HEK293T (cell line): ENCODE measurements at regions not wholly inside any gene's neighbourhood (a gene's known extent, or its start where the extent isn't known, plus 50 kb on each side); places are given as distances from the start of the nearest gene placed in this dataset.

ENCODE experiments used
- ARNT ChIP-seq: fragments of 450-650 bp; IDR thresholded peaks from 2 replicates; pipeline ENCODE4 v1.6.1; 2017; ENCODE audit warnings: mild to moderate bottlenecking
- BHLHE40 ChIP-seq: fragments of 450-650 bp; IDR thresholded peaks from 2 replicates; pipeline ENCODE4 v1.6.1; 2016; ENCODE audit warnings: mild to moderate bottlenecking, moderate library complexity, borderline replicate concordance
- CTBP1 ChIP-seq: fragments of 450-650 bp; IDR thresholded peaks from 2 replicates; pipeline ENCODE4 v1.6.1; 2016; ENCODE audit warnings: borderline replicate concordance
- FOXK2 ChIP-seq: fragments of 450-650 bp; IDR thresholded peaks from 2 replicates; pipeline ENCODE4 v1.6.1; 2016; ENCODE audit warnings: mild to moderate bottlenecking
- FOXM1 ChIP-seq: fragments of 450-650 bp; IDR thresholded peaks from 2 replicates; pipeline ENCODE4 v1.6.1; 2017; ENCODE audit warnings: mild to moderate bottlenecking, borderline replicate concordance
- HDGF ChIP-seq: fragments of 450-650 bp; IDR thresholded peaks from 2 replicates; pipeline ENCODE4 v1.6.1; 2017; ENCODE audit warnings: antibody characterized with exemption, borderline replicate concordance
- L3MBTL2 ChIP-seq: fragments of 450-650 bp; conservative IDR thresholded peaks from 2 replicates; pipeline ENCODE4 v1.6.1; 2016; ENCODE audit warnings: mild to moderate bottlenecking
- SP1 ChIP-seq: fragments of 450-650 bp; IDR thresholded peaks from 2 replicates; pipeline ENCODE4 v1.6.1; 2017
- SUZ12 ChIP-seq: fragments of 450-650 bp; IDR thresholded peaks from 2 replicates; pipeline ENCODE4 v1.6.1; 2016; ENCODE audit warnings: mild to moderate bottlenecking
- TARDBP ChIP-seq: fragments of 450-650 bp; IDR thresholded peaks from 2 replicates; pipeline ENCODE4 v1.6.1; 2016
- ZNF384 ChIP-seq: fragments of 450-650 bp; IDR thresholded peaks from 2 replicates; pipeline ENCODE4 v1.6.1; 2016
- TF ChIP-seq, protein P1 (sequence below): fragments of 450-650 bp; IDR thresholded peaks from 2 replicates; pipeline ENCODE4 v1.6.1; 2016

- TF ChIP-seq ZNF384 (no peak), TARDBP (no peak), ARNT (no peak), BHLHE40 (no peak), FOXM1 (no peak), SP1 (no peak), FOXK2 (no peak), HDGF (no peak), CTBP1 (no peak), SUZ12 (no peak), L3MBTL2 (no peak)
- TF ChIP-seq, protein P1, sequence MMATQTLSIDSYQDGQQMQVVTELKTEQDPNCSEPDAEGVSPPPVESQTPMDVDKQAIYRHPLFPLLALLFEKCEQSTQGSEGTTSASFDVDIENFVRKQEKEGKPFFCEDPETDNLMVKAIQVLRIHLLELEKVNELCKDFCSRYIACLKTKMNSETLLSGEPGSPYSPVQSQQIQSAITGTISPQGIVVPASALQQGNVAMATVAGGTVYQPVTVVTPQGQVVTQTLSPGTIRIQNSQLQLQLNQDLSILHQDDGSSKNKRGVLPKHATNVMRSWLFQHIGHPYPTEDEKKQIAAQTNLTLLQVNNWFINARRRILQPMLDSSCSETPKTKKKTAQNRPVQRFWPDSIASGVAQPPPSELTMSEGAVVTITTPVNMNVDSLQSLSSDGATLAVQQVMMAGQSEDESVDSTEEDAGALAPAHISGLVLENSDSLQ: no peak
Measured at GRCh38 chr12:34142430-34142829, 120.1 kb downstream of the ALG10 start.
